SK-N-SH treated with all-trans-retinoic acid at 6 μM for 48 hours (cell line): ENCODE measurements at regions not wholly inside any gene's neighbourhood (a gene's known extent, or its start where the extent isn't known, plus 50 kb on each side); places are given as distances from the start of the nearest gene placed in this dataset.

Experiments used
- ATAC-seq: fragments of 200-7000 bp; cut with Tn5 transposase; 3 replicates; pipeline ENCODE4 v1.9.1; 2020; ENCODE audit warnings: mild to moderate bottlenecking, moderate library complexity
- ARNTL ChIP-seq: fragments of 450-650 bp; formaldehyde crosslinking; IDR thresholded peaks from 2 replicates; pipeline ENCODE4 v1.5.0; 2020; ENCODE audit warnings: low read depth, mild to moderate bottlenecking, moderate library complexity, borderline replicate concordance
- BACH2 ChIP-seq: fragments of 250-450 bp; sonication (Bioruptor Pico); IDR thresholded peaks from 2 replicates; pipeline ENCODE4 v1.9.0; 2021; ENCODE audit warnings: mild to moderate bottlenecking, borderline replicate concordance
- CSDC2 ChIP-seq: fragments of 250-450 bp; sonication (Bioruptor Pico); IDR thresholded peaks from 2 replicates; pipeline ENCODE4 v1.5.0; 2020; ENCODE audit warnings: mild to moderate bottlenecking, moderate library complexity
- ESRRG ChIP-seq: fragments of 250-450 bp; sonication (Bioruptor Pico); IDR thresholded peaks from 2 replicates; pipeline ENCODE4 v1.6.1; 2021; ENCODE audit warnings: mild to moderate bottlenecking
- ISL1 ChIP-seq: fragments of 250-450 bp; sonication (Bioruptor Pico); IDR thresholded peaks from 2 replicates; pipeline ENCODE4 v2.1.2; 2022; ENCODE audit warnings: mild to moderate bottlenecking, moderate library complexity
- OSR1 ChIP-seq: fragments of 250-450 bp; sonication (Bioruptor Pico); IDR thresholded peaks from 2 replicates; pipeline ENCODE4 v1.8.0; 2022; ENCODE audit warnings: moderate library complexity, mild to moderate bottlenecking, inconsistent platforms
- PPARA ChIP-seq: fragments of 250-450 bp; sonication (Bioruptor Pico); IDR thresholded peaks from 2 replicates; pipeline ENCODE4 v1.5.0; 2020; ENCODE audit warnings: mild to moderate bottlenecking, borderline replicate concordance
- RARB ChIP-seq: fragments of 250-450 bp; sonication (Bioruptor Pico); IDR thresholded peaks from 2 replicates; pipeline ENCODE4 v1.8.0; 2021; ENCODE audit warnings: mild to moderate bottlenecking, moderate library complexity
- SNAI2 ChIP-seq: fragments of 250-450 bp; sonication (Bioruptor Pico); IDR thresholded peaks from 2 replicates; pipeline ENCODE4 v1.5.0; 2020; ENCODE audit warnings: mild to moderate bottlenecking, moderate library complexity
- TCF4 ChIP-seq: fragments of 250-450 bp; sonication (Bioruptor Pico); IDR thresholded peaks from 2 replicates; pipeline ENCODE4 v1.8.0; 2021; ENCODE audit warnings: mild to moderate bottlenecking, moderate library complexity, borderline replicate concordance
- ZC3H10 ChIP-seq: fragments of 250-450 bp; sonication (Bioruptor Pico); IDR thresholded peaks from 2 replicates; pipeline ENCODE4 v1.5.1; 2021; ENCODE audit warnings: mild to moderate bottlenecking, moderate library complexity
- ZFP3 ChIP-seq: fragments of 250-450 bp; sonication (Bioruptor Pico); IDR thresholded peaks from 2 replicates; pipeline ENCODE4 v1.5.0; 2020; ENCODE audit warnings: mild to moderate bottlenecking, moderate library complexity
- ZFP30 ChIP-seq: fragments of 450-650 bp; formaldehyde crosslinking; IDR thresholded peaks from 2 replicates; pipeline ENCODE4 v1.5.0; 2022; ENCODE audit warnings: mild to moderate bottlenecking, moderate library complexity
- ZNF565 ChIP-seq: fragments of 450-650 bp; formaldehyde crosslinking; conservative IDR thresholded peaks from 2 replicates; pipeline ENCODE4 v1.5.0; 2020; ENCODE audit warnings: low read depth, mild to moderate bottlenecking, moderate library complexity
- ZNF70 ChIP-seq: fragments of 450-650 bp; formaldehyde crosslinking; IDR thresholded peaks from 2 replicates; pipeline ENCODE4 v1.5.0; 2020; ENCODE audit warnings: mild to moderate bottlenecking, moderate library complexity
- ZNF8 ChIP-seq: fragments of 450-650 bp; formaldehyde crosslinking; IDR thresholded peaks from 2 replicates; pipeline ENCODE4 v1.5.0; 2020; ENCODE audit warnings: mild to moderate bottlenecking, moderate library complexity
- TF ChIP-seq, protein P1 (sequence below): fragments of 250-450 bp; sonication (Bioruptor Pico); IDR thresholded peaks from 2 replicates; pipeline ENCODE4 v1.5.0; 2020; ENCODE audit warnings: mild to moderate bottlenecking, moderate library complexity
- TF ChIP-seq, protein P2 (sequence below): fragments of 250-450 bp; sonication (Bioruptor Pico); IDR thresholded peaks from 2 replicates; pipeline ENCODE4 v1.8.0; 2020; ENCODE audit warnings: mild to moderate bottlenecking, moderate library complexity, borderline replicate concordance
- TF ChIP-seq, protein P3 (sequence below): fragments of 250-450 bp; sonication (Bioruptor Pico); IDR thresholded peaks from 2 replicates; pipeline ENCODE4 v1.5.1; 2020; ENCODE audit warnings: low read depth, mild to moderate bottlenecking, moderate library complexity
- TF ChIP-seq, protein P4 (sequence below): fragments of 250-450 bp; sonication (Bioruptor Pico); IDR thresholded peaks from 2 replicates; pipeline ENCODE4 v1.5.1; 2021; ENCODE audit warnings: mild to moderate bottlenecking, moderate library complexity
- TF ChIP-seq, protein P5 (sequence below): fragments of 250-450 bp; sonication (Bioruptor Pico); IDR thresholded peaks from 2 replicates; pipeline ENCODE4 v1.8.0; 2021; ENCODE audit warnings: low read depth, mild to moderate bottlenecking, moderate library complexity, borderline replicate concordance

DNA sequence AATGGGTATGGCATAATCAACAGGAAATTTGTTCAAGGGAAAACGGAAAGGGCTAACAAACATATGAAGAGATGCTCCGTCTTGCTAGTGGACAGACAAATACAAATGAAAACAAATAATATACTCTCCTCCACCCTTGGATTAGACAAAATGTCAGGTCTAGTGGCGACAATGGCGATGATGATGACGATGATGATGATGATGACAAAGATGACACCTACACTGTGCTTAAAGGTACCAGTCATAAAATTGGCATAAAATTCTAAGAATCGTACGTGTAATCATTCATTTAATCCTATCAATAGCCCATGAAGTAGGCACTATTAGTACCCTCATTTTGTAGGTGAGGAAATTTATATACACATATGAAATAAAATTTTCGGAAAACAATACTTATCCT, 174.6 kb downstream of the PMP22 start:
- TF ChIP-seq, protein P1, sequence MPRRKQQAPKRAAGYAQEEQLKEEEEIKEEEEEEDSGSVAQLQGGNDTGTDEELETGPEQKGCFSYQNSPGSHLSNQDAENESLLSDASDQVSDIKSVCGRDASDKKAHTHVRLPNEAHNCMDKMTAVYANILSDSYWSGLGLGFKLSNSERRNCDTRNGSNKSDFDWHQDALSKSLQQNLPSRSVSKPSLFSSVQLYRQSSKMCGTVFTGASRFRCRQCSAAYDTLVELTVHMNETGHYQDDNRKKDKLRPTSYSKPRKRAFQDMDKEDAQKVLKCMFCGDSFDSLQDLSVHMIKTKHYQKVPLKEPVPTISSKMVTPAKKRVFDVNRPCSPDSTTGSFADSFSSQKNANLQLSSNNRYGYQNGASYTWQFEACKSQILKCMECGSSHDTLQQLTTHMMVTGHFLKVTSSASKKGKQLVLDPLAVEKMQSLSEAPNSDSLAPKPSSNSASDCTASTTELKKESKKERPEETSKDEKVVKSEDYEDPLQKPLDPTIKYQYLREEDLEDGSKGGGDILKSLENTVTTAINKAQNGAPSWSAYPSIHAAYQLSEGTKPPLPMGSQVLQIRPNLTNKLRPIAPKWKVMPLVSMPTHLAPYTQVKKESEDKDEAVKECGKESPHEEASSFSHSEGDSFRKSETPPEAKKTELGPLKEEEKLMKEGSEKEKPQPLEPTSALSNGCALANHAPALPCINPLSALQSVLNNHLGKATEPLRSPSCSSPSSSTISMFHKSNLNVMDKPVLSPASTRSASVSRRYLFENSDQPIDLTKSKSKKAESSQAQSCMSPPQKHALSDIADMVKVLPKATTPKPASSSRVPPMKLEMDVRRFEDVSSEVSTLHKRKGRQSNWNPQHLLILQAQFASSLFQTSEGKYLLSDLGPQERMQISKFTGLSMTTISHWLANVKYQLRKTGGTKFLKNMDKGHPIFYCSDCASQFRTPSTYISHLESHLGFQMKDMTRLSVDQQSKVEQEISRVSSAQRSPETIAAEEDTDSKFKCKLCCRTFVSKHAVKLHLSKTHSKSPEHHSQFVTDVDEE = no peak
- TF ChIP-seq, protein P2, sequence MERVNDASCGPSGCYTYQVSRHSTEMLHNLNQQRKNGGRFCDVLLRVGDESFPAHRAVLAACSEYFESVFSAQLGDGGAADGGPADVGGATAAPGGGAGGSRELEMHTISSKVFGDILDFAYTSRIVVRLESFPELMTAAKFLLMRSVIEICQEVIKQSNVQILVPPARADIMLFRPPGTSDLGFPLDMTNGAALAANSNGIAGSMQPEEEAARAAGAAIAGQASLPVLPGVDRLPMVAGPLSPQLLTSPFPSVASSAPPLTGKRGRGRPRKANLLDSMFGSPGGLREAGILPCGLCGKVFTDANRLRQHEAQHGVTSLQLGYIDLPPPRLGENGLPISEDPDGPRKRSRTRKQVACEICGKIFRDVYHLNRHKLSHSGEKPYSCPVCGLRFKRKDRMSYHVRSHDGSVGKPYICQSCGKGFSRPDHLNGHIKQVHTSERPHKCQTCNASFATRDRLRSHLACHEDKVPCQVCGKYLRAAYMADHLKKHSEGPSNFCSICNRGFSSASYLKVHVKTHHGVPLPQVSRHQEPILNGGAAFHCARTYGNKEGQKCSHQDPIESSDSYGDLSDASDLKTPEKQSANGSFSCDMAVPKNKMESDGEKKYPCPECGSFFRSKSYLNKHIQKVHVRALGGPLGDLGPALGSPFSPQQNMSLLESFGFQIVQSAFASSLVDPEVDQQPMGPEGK = no peak
- TF ChIP-seq, protein P3, sequence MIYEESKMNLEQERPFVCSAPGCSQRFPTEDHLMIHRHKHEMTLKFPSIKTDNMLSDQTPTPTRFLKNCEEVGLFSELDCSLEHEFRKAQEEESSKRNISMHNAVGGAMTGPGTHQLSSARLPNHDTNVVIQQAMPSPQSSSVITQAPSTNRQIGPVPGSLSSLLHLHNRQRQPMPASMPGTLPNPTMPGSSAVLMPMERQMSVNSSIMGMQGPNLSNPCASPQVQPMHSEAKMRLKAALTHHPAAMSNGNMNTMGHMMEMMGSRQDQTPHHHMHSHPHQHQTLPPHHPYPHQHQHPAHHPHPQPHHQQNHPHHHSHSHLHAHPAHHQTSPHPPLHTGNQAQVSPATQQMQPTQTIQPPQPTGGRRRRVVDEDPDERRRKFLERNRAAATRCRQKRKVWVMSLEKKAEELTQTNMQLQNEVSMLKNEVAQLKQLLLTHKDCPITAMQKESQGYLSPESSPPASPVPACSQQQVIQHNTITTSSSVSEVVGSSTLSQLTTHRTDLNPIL = no peak
- no peak for TF ChIP-seq ESRRG (CRISPR knock-in tag)
- no peak for TF ChIP-seq RARB (CRISPR knock-in tag)
- TF ChIP-seq ZFP3 (CRISPR knock-in tag) = no peak
- no peak for TF ChIP-seq ZNF8
- no peak for TF ChIP-seq BACH2
- TF ChIP-seq ARNTL = no peak
- TF ChIP-seq, protein P4, sequence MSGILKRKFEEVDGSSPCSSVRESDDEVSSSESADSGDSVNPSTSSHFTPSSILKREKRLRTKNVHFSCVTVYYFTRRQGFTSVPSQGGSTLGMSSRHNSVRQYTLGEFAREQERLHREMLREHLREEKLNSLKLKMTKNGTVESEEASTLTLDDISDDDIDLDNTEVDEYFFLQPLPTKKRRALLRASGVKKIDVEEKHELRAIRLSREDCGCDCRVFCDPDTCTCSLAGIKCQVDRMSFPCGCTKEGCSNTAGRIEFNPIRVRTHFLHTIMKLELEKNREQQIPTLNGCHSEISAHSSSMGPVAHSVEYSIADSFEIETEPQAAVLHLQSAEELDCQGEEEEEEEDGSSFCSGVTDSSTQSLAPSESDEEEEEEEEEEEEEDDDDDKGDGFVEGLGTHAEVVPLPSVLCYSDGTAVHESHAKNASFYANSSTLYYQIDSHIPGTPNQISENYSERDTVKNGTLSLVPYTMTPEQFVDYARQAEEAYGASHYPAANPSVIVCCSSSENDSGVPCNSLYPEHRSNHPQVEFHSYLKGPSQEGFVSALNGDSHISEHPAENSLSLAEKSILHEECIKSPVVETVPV = no peak
- TF ChIP-seq ZFP30 (CRISPR knock-in tag) = no peak
- TF ChIP-seq, protein P5, sequence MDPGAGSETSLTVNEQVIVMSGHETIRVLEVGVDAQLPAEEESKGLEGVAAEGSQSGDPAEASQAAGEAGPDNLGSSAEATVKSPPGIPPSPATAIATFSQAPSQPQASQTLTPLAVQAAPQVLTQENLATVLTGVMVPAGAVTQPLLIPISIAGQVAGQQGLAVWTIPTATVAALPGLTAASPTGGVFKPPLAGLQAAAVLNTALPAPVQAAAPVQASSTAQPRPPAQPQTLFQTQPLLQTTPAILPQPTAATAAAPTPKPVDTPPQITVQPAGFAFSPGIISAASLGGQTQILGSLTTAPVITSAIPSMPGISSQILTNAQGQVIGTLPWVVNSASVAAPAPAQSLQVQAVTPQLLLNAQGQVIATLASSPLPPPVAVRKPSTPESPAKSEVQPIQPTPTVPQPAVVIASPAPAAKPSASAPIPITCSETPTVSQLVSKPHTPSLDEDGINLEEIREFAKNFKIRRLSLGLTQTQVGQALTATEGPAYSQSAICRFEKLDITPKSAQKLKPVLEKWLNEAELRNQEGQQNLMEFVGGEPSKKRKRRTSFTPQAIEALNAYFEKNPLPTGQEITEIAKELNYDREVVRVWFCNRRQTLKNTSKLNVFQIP = no peak
- no peak for TF ChIP-seq ZNF565
- TF ChIP-seq CSDC2 (CRISPR knock-in tag) = no peak
- no peak for TF ChIP-seq SNAI2 (CRISPR knock-in tag)
- TF ChIP-seq TCF4 (CRISPR knock-in tag) = no peak
- no peak for TF ChIP-seq ZC3H10
- no peak for TF ChIP-seq ZNF70 (CRISPR knock-in tag)
- no peak for TF ChIP-seq PPARA (CRISPR knock-in tag)
- TF ChIP-seq ISL1 (CRISPR knock-in tag) = no peak
- ATAC-seq = no peak

DNA sequence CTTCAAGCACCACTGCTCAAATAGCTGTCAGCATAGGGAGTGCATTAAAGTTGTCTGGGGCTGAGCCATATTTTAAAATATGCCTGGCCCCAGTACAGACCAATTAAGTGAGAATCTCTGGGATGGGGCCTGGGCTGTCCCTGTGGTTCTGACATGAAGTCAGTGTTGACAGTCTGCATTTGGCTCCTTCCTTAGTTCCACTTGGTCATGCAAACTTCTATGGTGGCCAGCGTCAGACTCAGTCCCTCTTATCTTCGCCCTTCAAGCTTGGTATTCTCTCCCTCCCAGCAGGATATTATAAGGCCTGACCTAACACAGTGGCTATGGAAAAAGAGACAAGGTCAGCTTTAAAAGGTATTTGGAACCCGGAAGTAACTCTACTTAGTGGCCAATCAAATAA, 177.2 kb downstream of the PMP22 start:
- no peak for ATAC-seq
- TF ChIP-seq RARB (CRISPR knock-in tag) = no peak
- no peak for TF ChIP-seq ARNTL
- TF ChIP-seq, protein P1 = no peak
- TF ChIP-seq PPARA (CRISPR knock-in tag) = no peak
- TF ChIP-seq, protein P4 = no peak
- TF ChIP-seq ESRRG (CRISPR knock-in tag) = no peak
- TF ChIP-seq ZNF70 (CRISPR knock-in tag) = no peak
- no peak for TF ChIP-seq OSR1 (CRISPR knock-in tag)
